ENCODE measurements at regions not wholly inside any gene's neighbourhood (a gene's known extent, or its start where the extent isn't known, plus 50 kb on each side); places are given as distances from the start of the nearest gene placed in this dataset.

GRCh38 chr18:47748847-47749599 is 181.4 kb downstream of the SMAD2 start (continued):
- TF ChIP-seq THRA (CRISPR knock-in tag; IDR thresholded peaks at IDR 0.05; ENCODE audit: borderline replicate concordance) (0 out of 2 replicates have a peak, but pooled peaks have one; percentile 21), SALL1 (CRISPR knock-in tag; IDR thresholded peaks at IDR 0.05) (peak; percentile 70; the same call in 1 of the 2 replicates), HNRNPLL (IDR thresholded peaks at IDR 0.05; ENCODE audit: low read depth, low read length, poor library complexity, severe bottlenecking) (peak; percentile 48), RNF2 (conservative IDR thresholded peaks at IDR 0.05; ENCODE audit: low read depth) (peak; percentile 71), ZNF468 (CRISPR knock-in tag; IDR thresholded peaks at IDR 0.05) (no peak), ZNF563 (CRISPR knock-in tag; IDR thresholded peaks at IDR 0.05) (peak; percentile 92), ZNF331 (CRISPR knock-in tag; IDR thresholded peaks at IDR 0.05) (peak; percentile 59; the same call in 1 of the 2 replicates), HNRNPK (IDR thresholded peaks at IDR 0.05; ENCODE audit: low read depth, low read length, poor library complexity, severe bottlenecking) (peak; percentile 67), FOSL1 (CRISPR knock-in tag; IDR thresholded peaks at IDR 0.05; ENCODE audit: borderline replicate concordance) (no peak), ZBTB1 (CRISPR knock-in tag; IDR thresholded peaks at IDR 0.05; ENCODE audit: borderline replicate concordance) (no peak), ZNF160 (CRISPR knock-in tag; IDR thresholded peaks at IDR 0.05) (no peak), ZNF547 (CRISPR knock-in tag; IDR thresholded peaks at IDR 0.05) (0 out of 2 replicates have a peak, but pooled peaks have one; percentile 39), ZNF768 (CRISPR knock-in tag; IDR thresholded peaks at IDR 0.05) (peak; percentile 70; the same call in 1 of the 2 replicates), ZSCAN9 (CRISPR knock-in tag; IDR thresholded peaks at IDR 0.05; ENCODE audit: borderline replicate concordance) (no peak), ZNF709 (CRISPR knock-in tag; IDR thresholded peaks at IDR 0.05) (peak; percentile 42; the same call in 1 of the 2 replicates), SKI (IDR thresholded peaks at IDR 0.05; ENCODE audit: partially characterized antibody) (peak; percentile 89)
- TF ChIP-seq, protein P1, sequence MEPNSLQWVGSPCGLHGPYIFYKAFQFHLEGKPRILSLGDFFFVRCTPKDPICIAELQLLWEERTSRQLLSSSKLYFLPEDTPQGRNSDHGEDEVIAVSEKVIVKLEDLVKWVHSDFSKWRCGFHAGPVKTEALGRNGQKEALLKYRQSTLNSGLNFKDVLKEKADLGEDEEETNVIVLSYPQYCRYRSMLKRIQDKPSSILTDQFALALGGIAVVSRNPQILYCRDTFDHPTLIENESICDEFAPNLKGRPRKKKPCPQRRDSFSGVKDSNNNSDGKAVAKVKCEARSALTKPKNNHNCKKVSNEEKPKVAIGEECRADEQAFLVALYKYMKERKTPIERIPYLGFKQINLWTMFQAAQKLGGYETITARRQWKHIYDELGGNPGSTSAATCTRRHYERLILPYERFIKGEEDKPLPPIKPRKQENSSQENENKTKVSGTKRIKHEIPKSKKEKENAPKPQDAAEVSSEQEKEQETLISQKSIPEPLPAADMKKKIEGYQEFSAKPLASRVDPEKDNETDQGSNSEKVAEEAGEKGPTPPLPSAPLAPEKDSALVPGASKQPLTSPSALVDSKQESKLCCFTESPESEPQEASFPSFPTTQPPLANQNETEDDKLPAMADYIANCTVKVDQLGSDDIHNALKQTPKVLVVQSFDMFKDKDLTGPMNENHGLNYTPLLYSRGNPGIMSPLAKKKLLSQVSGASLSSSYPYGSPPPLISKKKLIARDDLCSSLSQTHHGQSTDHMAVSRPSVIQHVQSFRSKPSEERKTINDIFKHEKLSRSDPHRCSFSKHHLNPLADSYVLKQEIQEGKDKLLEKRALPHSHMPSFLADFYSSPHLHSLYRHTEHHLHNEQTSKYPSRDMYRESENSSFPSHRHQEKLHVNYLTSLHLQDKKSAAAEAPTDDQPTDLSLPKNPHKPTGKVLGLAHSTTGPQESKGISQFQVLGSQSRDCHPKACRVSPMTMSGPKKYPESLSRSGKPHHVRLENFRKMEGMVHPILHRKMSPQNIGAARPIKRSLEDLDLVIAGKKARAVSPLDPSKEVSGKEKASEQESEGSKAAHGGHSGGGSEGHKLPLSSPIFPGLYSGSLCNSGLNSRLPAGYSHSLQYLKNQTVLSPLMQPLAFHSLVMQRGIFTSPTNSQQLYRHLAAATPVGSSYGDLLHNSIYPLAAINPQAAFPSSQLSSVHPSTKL (CRISPR knock-in tag; IDR thresholded peaks at IDR 0.05) = peak; percentile 24; the same call in 1 of the 2 replicates
- TF ChIP-seq, protein P2, sequence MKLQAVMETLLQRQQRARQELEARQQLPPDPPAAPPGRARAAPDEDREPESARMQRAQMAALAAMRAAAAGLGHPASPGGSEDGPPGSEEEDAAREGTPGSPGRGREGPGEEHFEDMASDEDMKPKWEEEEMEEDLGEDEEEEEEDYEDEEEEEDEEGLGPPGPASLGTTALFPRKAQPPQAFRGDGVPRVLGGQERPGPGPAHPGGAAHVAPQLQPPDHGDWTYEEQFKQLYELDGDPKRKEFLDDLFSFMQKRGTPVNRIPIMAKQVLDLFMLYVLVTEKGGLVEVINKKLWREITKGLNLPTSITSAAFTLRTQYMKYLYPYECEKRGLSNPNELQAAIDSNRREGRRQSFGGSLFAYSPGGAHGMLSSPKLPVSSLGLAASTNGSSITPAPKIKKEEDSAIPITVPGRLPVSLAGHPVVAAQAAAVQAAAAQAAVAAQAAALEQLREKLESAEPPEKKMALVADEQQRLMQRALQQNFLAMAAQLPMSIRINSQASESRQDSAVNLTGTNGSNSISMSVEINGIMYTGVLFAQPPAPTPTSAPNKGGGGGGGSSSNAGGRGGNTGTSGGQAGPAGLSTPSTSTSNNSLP (IDR thresholded peaks at IDR 0.05; ENCODE audit: low read depth, low read length) = no peak
- TF ChIP-seq, protein P3, sequence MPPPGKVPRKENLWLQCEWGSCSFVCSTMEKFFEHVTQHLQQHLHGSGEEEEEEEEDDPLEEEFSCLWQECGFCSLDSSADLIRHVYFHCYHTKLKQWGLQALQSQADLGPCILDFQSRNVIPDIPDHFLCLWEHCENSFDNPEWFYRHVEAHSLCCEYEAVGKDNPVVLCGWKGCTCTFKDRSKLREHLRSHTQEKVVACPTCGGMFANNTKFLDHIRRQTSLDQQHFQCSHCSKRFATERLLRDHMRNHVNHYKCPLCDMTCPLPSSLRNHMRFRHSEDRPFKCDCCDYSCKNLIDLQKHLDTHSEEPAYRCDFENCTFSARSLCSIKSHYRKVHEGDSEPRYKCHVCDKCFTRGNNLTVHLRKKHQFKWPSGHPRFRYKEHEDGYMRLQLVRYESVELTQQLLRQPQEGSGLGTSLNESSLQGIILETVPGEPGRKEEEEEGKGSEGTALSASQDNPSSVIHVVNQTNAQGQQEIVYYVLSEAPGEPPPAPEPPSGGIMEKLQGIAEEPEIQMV (CRISPR knock-in tag; IDR thresholded peaks at IDR 0.05; ENCODE audit: low read depth) = peak; percentile 88
- TF ChIP-seq, protein P4, sequence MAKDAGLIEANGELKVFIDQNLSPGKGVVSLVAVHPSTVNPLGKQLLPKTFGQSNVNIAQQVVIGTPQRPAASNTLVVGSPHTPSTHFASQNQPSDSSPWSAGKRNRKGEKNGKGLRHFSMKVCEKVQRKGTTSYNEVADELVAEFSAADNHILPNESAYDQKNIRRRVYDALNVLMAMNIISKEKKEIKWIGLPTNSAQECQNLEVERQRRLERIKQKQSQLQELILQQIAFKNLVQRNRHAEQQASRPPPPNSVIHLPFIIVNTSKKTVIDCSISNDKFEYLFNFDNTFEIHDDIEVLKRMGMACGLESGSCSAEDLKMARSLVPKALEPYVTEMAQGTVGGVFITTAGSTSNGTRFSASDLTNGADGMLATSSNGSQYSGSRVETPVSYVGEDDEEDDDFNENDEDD (CRISPR knock-in tag; IDR thresholded peaks at IDR 0.05; ENCODE audit: borderline replicate concordance) = peak; percentile 77; the same call in 1 of the 2 replicates
